ENCODE measurements at regions not wholly inside any gene's neighbourhood (a gene's known extent, or its start where the extent isn't known, plus 50 kb on each side); places are given as distances from the start of the nearest gene placed in this dataset.

GRCh38 chr3:76198086-76198485 is 412.7 kb upstream of the ZNF717 start:
- TF ChIP-seq FOXP2 (optimal IDR thresholded peaks at IDR 0.05; ENCODE audit: borderline replicate concordance, extremely low read depth, extremely low read length, insufficient read depth) (no peak), REST (IDR thresholded peaks at IDR 0.05; ENCODE audit: insufficient read depth in 1 of 2, low read depth in 2 of 2, low read length in 2 of 2) (no peak), POLR2AphosphoS5 (IDR thresholded peaks at IDR 0.05; ENCODE audit: low read depth, low read length) (no peak), TAF1 (IDR thresholded peaks at IDR 0.05; ENCODE audit: borderline replicate concordance, insufficient read depth, low read length) (no peak), SIN3A (IDR thresholded peaks at IDR 0.05; ENCODE audit: borderline replicate concordance, insufficient read depth, low read length) (no peak)

DNA sequence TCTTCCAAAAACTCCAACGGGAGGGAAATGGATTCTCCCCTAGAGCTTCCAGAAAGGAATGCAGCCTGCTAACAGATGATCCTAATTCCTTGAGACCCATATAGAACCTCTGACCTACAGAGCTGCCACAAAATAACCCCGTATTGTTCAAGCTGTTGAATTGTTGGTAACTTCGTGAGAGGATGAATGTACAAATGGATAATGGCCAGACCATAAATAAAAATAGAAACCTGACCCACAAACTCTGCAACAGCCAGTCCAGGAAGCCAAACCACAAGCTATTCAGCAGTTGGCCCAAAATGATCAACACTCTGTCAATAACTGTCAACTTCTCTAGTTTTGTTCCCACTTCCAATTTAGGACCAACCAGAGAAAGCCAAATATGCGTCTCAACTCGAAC is 414.0 kb upstream of the ZNF717 start:
- TF ChIP-seq SIN3A (IDR thresholded peaks at IDR 0.05; ENCODE audit: borderline replicate concordance, insufficient read depth, low read length) (no peak), FOXP2 (optimal IDR thresholded peaks at IDR 0.05; ENCODE audit: borderline replicate concordance, extremely low read depth, extremely low read length, insufficient read depth) (no peak), POLR2AphosphoS5 (IDR thresholded peaks at IDR 0.05; ENCODE audit: low read depth, low read length) (no peak), TAF1 (IDR thresholded peaks at IDR 0.05; ENCODE audit: borderline replicate concordance, insufficient read depth, low read length) (no peak), REST (IDR thresholded peaks at IDR 0.05; ENCODE audit: insufficient read depth in 1 of 2, low read depth in 2 of 2, low read length in 2 of 2) (no peak)

DNA sequence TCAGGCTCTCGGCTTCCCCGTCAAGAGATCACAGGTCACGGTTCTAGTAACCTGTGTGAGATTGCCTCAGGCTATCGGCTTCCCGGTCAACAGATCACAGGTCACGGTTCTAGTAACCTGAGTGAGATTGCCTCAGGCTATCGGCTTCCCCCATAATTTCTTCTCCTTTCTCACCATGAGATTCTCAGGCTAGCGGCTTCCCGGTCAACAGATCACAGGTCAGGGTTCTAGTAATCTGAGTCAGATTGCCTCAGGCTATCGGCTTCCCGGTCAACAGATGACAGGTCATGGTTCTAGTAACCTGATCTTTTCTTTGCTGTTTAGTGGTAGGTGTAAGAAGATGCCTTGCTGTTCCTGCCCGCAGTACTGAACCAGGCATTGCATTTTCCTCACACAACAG is 418.2 kb upstream of the ZNF717 start:
- no peak for TF ChIP-seq TAF1 (IDR thresholded peaks at IDR 0.05; ENCODE audit: borderline replicate concordance, insufficient read depth, low read length)
- no peak for TF ChIP-seq SIN3A (IDR thresholded peaks at IDR 0.05; ENCODE audit: borderline replicate concordance, insufficient read depth, low read length)
- no peak for TF ChIP-seq FOXP2 (optimal IDR thresholded peaks at IDR 0.05; ENCODE audit: borderline replicate concordance, extremely low read depth, extremely low read length, insufficient read depth)
- TF ChIP-seq POLR2AphosphoS5 (IDR thresholded peaks at IDR 0.05; ENCODE audit: low read depth, low read length) = no peak
- TF ChIP-seq REST (IDR thresholded peaks at IDR 0.05; ENCODE audit: insufficient read depth in 1 of 2, low read depth in 2 of 2, low read length in 2 of 2) = no peak

GRCh38 chr3:76206346-76206745 is 421.0 kb upstream of the ZNF717 start:
- TF ChIP-seq TAF1 (IDR thresholded peaks at IDR 0.05; ENCODE audit: borderline replicate concordance, insufficient read depth, low read length) (no peak), REST (IDR thresholded peaks at IDR 0.05; ENCODE audit: insufficient read depth in 1 of 2, low read depth in 2 of 2, low read length in 2 of 2) (no peak), POLR2AphosphoS5 (IDR thresholded peaks at IDR 0.05; ENCODE audit: low read depth, low read length) (no peak)

DNA sequence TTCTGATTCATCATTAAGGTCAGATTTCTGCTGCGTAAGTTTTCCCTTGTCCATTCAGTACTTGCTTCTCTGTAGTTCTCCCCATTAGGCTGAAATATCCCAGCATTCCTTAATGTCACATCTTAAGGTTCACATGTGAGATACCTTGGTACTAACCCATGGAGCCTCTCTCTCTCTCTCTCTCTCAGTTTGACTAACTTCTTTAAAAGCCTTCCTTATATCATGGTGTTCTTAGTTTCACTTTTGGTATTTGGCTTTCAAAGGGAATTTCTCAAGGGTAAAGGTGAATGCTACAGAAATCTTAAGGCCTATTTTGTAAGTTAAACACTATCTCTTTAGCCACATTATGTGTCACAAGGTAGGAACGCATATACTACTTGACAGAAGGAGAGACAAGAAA is 427.3 kb upstream of the ZNF717 start:
- TF ChIP-seq TAF1 (IDR thresholded peaks at IDR 0.05; ENCODE audit: borderline replicate concordance, insufficient read depth, low read length) (no peak), REST (IDR thresholded peaks at IDR 0.05; ENCODE audit: insufficient read depth in 1 of 2, low read depth in 2 of 2, low read length in 2 of 2) (no peak), FOXP2 (optimal IDR thresholded peaks at IDR 0.05; ENCODE audit: borderline replicate concordance, extremely low read depth, extremely low read length, insufficient read depth) (no peak), SIN3A (IDR thresholded peaks at IDR 0.05; ENCODE audit: borderline replicate concordance, insufficient read depth, low read length) (no peak)
